A549 (cell line): ENCODE measurements at regions not wholly inside any gene's neighbourhood (a gene's known extent, or its start where the extent isn't known, plus 50 kb on each side); places are given as distances from the start of the nearest gene placed in this dataset.

Source experiments
- ATAC-seq, 2 experiments: fragments of 200-7000 bp in 1 of 2; fragments of >200 bp in 1 of 2; cut with Nextera tagmentation in 1 of 2; cut with Tn5 transposase in 1 of 2; 3 replicates each; pipeline versions ENCODE4 v1.8.0 to v1.9.1; 2018 to 2020; ENCODE audit warnings: mild to moderate bottlenecking in 1 of 2, moderate library complexity in 1 of 2
- CTCF ChIA-PET: fragments of 300-600 bp; sonication (Branson Sonifier 250); formaldehyde crosslinking; extraction: SDS; loops from one replicate; lab custom pipeline; 2021; ENCODE audit warnings: antibody characterized with exemption, inconsistent platforms; lab: Yijun Ruan, JAX
- POLR2A ChIA-PET: fragments of 350-600 bp; formaldehyde crosslinking; extraction: SDS; loops from one replicate; lab custom pipeline; 2021; ENCODE audit warnings: antibody characterized with exemption, inconsistent platforms; lab: Yijun Ruan, JAX
- DNase-seq, 2 experiments: peaks; one replicate each; pipeline versions ENCODE4 v3.0.0 to v3.0.0-alpha.2; 2011 to 2016; ENCODE audit warnings: low read depth in 1 of 2, low spot score in 1 of 2
- FAIRE-seq: peaks from 2 replicates; lab custom pipeline; 2011; peaks lifted over from hg19 to GRCh38; lab: Jason Lieb, UNC
- H3K27ac ChIP-seq, 2 experiments: fragments of >200 bp; sonication (Bioruptor Twin); formaldehyde crosslinking; 3 replicates each; pipeline ENCODE4 v1.5.1; 2016 to 2017
- H3K4me1 ChIP-seq: fragments of >200 bp; sonication (Bioruptor Twin); formaldehyde crosslinking; 3 replicates; pipeline ENCODE4 v1.6.1; 2016
- H3K4me2 ChIP-seq: fragments of >200 bp; sonication (Bioruptor Twin); formaldehyde crosslinking; 3 replicates; pipeline ENCODE4 v1.6.1; 2016
- H3K4me3 ChIP-seq: fragments of >200 bp; sonication (Bioruptor Twin); formaldehyde crosslinking; 3 replicates; pipeline ENCODE4 v1.5.1; 2016
- H3K9me3 ChIP-seq: fragments of >200 bp; sonication (Bioruptor Twin); formaldehyde crosslinking; 3 replicates; pipeline ENCODE4 v1.6.1; 2016
- CHD2 ChIP-seq: fragments of 150-350 bp; IDR thresholded peaks from 2 replicates; pipeline ENCODE4 v1.6.1; 2014; ENCODE audit warnings: low read length; ENCODE audit not compliant: partially characterized antibody
- CHD4 ChIP-seq: fragments of 200-600 bp; sonication (generic); IDR thresholded peaks from 2 replicates; pipeline ENCODE4 v1.6.1; 2016; ENCODE audit warnings: antibody characterized with exemption, mild to moderate bottlenecking, borderline replicate concordance
- EHF ChIP-seq: fragments of 250-450 bp; sonication (Bioruptor Pico); IDR thresholded peaks from 2 replicates; pipeline ENCODE4 v1.5.0; 2020; ENCODE audit warnings: mild to moderate bottlenecking
- FOXS1 ChIP-seq: fragments of 250-450 bp; sonication (Bioruptor Pico); IDR thresholded peaks from 2 replicates; pipeline ENCODE4 v1.5.0; 2020; ENCODE audit warnings: mild to moderate bottlenecking, moderate library complexity
- GATA3 ChIP-seq: IDR thresholded peaks from 2 replicates; pipeline ENCODE4 v1.6.1; 2012; ENCODE audit warnings: borderline replicate concordance
- HEYL ChIP-seq: fragments of 250-450 bp; sonication (Bioruptor Pico); IDR thresholded peaks from 2 replicates; pipeline ENCODE4 v1.8.0; 2021; ENCODE audit warnings: mild to moderate bottlenecking, moderate library complexity
- HOXB13 ChIP-seq: fragments of 250-450 bp; sonication (Bioruptor Pico); IDR thresholded peaks from 2 replicates; pipeline ENCODE4 v1.5.0; 2020; ENCODE audit warnings: low read depth, mild to moderate bottlenecking, moderate library complexity
- JUNB ChIP-seq: fragments of >200 bp; sonication (Bioruptor Twin); formaldehyde crosslinking; IDR thresholded peaks from 2 replicates; pipeline ENCODE4 v1.6.1; 2016
- KDM1A ChIP-seq: fragments of 200-600 bp; sonication (generic); IDR thresholded peaks from 2 replicates; pipeline ENCODE4 v1.6.1; 2016; ENCODE audit warnings: low read depth, mild to moderate bottlenecking
- KDM5A ChIP-seq: fragments of 200-600 bp; sonication (generic); IDR thresholded peaks from 2 replicates; pipeline ENCODE4 v1.6.1; 2016; ENCODE audit warnings: antibody characterized with exemption, mild to moderate bottlenecking
- MAZ ChIP-seq: fragments of 150-350 bp; IDR thresholded peaks from 2 replicates; pipeline ENCODE4 v1.6.1; 2014; ENCODE audit warnings: antibody characterized with exemption, low read depth, low read length, borderline replicate concordance
- NFE2L2 ChIP-seq: fragments of 150-350 bp; conservative IDR thresholded peaks from 2 replicates; pipeline ENCODE4 v1.6.1; 2014; ENCODE audit warnings: low read length
- NPAS2 ChIP-seq: fragments of 250-450 bp; sonication (Bioruptor Pico); IDR thresholded peaks from 2 replicates; pipeline ENCODE4 v1.8.0; 2022; ENCODE audit warnings: mild to moderate bottlenecking, moderate library complexity, borderline replicate concordance
- POLR2A ChIP-seq: IDR thresholded peaks from 2 replicates; pipeline ENCODE4 v1.6.1; 2012; ENCODE audit warnings: mild to moderate bottlenecking, low read length
- RAD21 ChIP-seq, 2 experiments: fragments of >200 bp in 1 of 2; sonication (Bioruptor Twin) in 1 of 2; formaldehyde crosslinking in 1 of 2; IDR thresholded peaks in 1 of 2; conservative IDR thresholded peaks in 1 of 2; 2 replicates in 1 of 2; 3 replicates in 1 of 2; pipeline ENCODE4 v1.6.1; 2012 to 2018; ENCODE audit warnings: inconsistent platforms in 1 of 2
- RNF2 ChIP-seq: fragments of 200-600 bp; sonication (generic); IDR thresholded peaks from 2 replicates; pipeline ENCODE4 v1.6.1; 2016; ENCODE audit warnings: low read depth, mild to moderate bottlenecking, antibody characterized with exemption, moderate library complexity, borderline replicate concordance
- SREBF2 ChIP-seq: fragments of 450-650 bp; IDR thresholded peaks from 2 replicates; pipeline ENCODE4 v1.6.1; 2014; ENCODE audit warnings: mild to moderate bottlenecking, moderate library complexity
- ZC3H11A ChIP-seq: fragments of 450-650 bp; IDR thresholded peaks from 2 replicates; pipeline ENCODE4 v1.6.1; 2014; ENCODE audit warnings: antibody characterized with exemption, mild to moderate bottlenecking
- ZNF302 ChIP-seq: fragments of 250-450 bp; sonication (Bioruptor Pico); IDR thresholded peaks from 2 replicates; pipeline ENCODE4 v1.9.0; 2021; ENCODE audit warnings: inconsistent platforms, mild to moderate bottlenecking, moderate library complexity
- ZSCAN20 ChIP-seq: fragments of 250-450 bp; sonication (Bioruptor Pico); IDR thresholded peaks from 2 replicates; pipeline ENCODE4 v1.8.0; 2022; ENCODE audit warnings: mild to moderate bottlenecking, moderate library complexity
- WGBS: methylation state at CpG from one replicate; pipeline ENCODE4 v1.1.6; 2017; ENCODE audit errors: missing lambda C conversion rate; 5-methylcytosine and 5-hydroxymethylcytosine counted together
- TF ChIP-seq, protein P1 (sequence below): IDR thresholded peaks from 2 replicates; pipeline ENCODE4 v1.6.1; 2012
- TF ChIP-seq, protein P2 (sequence below): IDR thresholded peaks from 2 replicates; pipeline ENCODE4 v1.6.1; 2012
- TF ChIP-seq, protein P3 (sequence below): fragments of >200 bp; sonication (Bioruptor Twin); formaldehyde crosslinking; IDR thresholded peaks from 3 replicates; pipeline ENCODE4 v1.6.1; 2016
- TF ChIP-seq, protein P4 (sequence below): fragments of 250-450 bp; sonication (Bioruptor Pico); IDR thresholded peaks from 2 replicates; pipeline ENCODE4 v1.5.0; 2020; ENCODE audit warnings: low read depth, mild to moderate bottlenecking, moderate library complexity
- TF ChIP-seq, protein P5 (sequence below): fragments of >200 bp; sonication (Bioruptor Twin); formaldehyde crosslinking; IDR thresholded peaks from 2 replicates; pipeline ENCODE4 v1.6.1; 2016
- TF ChIP-seq, protein P6 (sequence below): fragments of >200 bp; sonication (Bioruptor Twin); formaldehyde crosslinking; IDR thresholded peaks from 3 replicates; pipeline ENCODE4 v1.5.1; 2016

DNA sequence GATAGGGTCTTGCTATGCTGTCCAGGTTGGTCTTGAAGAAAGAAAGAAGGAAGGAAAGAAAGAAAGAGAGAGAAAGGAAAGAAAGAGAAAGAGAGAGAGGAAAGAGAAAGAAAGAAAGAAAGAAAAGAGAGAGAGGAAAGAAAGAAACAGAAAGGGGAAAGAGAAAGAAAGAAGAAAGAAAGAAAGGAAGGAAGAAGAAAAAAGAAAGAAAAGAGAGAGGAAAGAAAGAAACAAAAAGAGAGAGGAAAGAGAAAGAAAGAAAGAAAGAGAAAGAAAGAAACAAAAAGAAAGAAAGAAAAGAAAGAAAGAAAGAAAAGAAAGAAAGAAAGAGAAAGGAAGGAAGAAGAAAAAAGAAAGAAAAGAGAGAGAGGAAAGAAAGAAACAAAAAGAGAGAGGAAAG is 95.8 kb upstream of the SHOX start:
- H3K4me3 ChIP-seq: no peak overlapping the region
- CTCF ChIA-PET: no interaction called here
- FAIRE-seq (no peak), ATAC-seq (no peak), DNase-seq (no peak)
- peaks cover 4% of the 10 kb centered on the region; the same call in 2 of the 3 replicates for H3K9me3 ChIP-seq
- TF ChIP-seq, protein P1, sequence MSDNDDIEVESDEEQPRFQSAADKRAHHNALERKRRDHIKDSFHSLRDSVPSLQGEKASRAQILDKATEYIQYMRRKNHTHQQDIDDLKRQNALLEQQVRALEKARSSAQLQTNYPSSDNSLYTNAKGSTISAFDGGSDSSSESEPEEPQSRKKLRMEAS: no peak
- TF ChIP-seq, protein P2, sequence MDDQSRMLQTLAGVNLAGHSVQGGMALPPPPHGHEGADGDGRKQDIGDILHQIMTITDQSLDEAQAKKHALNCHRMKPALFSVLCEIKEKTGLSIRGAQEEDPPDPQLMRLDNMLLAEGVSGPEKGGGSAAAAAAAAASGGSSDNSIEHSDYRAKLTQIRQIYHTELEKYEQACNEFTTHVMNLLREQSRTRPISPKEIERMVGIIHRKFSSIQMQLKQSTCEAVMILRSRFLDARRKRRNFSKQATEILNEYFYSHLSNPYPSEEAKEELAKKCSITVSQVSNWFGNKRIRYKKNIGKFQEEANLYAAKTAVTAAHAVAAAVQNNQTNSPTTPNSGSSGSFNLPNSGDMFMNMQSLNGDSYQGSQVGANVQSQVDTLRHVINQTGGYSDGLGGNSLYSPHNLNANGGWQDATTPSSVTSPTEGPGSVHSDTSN: no peak
- TF ChIP-seq POLR2A: no peak
- no peak for TF ChIP-seq RNF2
- no peak for TF ChIP-seq ZSCAN20
- TF ChIP-seq GATA3: no peak
- no peak for TF ChIP-seq JUNB
- TF ChIP-seq KDM5A: no peak
- TF ChIP-seq NPAS2 (CRISPR knock-in tag): no peak
- TF ChIP-seq, protein P3, sequence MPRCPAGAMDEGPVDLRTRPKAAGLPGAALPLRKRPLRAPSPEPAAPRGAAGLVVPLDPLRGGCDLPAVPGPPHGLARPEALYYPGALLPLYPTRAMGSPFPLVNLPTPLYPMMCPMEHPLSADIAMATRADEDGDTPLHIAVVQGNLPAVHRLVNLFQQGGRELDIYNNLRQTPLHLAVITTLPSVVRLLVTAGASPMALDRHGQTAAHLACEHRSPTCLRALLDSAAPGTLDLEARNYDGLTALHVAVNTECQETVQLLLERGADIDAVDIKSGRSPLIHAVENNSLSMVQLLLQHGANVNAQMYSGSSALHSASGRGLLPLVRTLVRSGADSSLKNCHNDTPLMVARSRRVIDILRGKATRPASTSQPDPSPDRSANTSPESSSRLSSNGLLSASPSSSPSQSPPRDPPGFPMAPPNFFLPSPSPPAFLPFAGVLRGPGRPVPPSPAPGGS: no peak
- TF ChIP-seq KDM1A: no peak
- TF ChIP-seq, protein P4, sequence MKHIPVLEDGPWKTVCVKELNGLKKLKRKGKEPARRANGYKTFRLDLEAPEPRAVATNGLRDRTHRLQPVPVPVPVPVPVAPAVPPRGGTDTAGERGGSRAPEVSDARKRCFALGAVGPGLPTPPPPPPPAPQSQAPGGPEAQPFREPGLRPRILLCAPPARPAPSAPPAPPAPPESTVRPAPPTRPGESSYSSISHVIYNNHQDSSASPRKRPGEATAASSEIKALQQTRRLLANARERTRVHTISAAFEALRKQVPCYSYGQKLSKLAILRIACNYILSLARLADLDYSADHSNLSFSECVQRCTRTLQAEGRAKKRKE (CRISPR knock-in tag): no peak
- TF ChIP-seq, protein P5, sequence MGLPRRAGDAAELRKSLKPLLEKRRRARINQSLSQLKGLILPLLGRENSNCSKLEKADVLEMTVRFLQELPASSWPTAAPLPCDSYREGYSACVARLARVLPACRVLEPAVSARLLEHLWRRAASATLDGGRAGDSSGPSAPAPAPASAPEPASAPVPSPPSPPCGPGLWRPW: no peak
- no peak for TF ChIP-seq HOXB13 (CRISPR knock-in tag)
- TF ChIP-seq CHD4: no peak
- TF ChIP-seq RAD21 (conservative IDR thresholded peaks at IDR 0.05 in 1 of 2, IDR thresholded peaks at IDR 0.05 in 1 of 2): no peak
- TF ChIP-seq, protein P6, sequence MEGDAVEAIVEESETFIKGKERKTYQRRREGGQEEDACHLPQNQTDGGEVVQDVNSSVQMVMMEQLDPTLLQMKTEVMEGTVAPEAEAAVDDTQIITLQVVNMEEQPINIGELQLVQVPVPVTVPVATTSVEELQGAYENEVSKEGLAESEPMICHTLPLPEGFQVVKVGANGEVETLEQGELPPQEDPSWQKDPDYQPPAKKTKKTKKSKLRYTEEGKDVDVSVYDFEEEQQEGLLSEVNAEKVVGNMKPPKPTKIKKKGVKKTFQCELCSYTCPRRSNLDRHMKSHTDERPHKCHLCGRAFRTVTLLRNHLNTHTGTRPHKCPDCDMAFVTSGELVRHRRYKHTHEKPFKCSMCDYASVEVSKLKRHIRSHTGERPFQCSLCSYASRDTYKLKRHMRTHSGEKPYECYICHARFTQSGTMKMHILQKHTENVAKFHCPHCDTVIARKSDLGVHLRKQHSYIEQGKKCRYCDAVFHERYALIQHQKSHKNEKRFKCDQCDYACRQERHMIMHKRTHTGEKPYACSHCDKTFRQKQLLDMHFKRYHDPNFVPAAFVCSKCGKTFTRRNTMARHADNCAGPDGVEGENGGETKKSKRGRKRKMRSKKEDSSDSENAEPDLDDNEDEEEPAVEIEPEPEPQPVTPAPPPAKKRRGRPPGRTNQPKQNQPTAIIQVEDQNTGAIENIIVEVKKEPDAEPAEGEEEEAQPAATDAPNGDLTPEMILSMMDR: no peak
- TF ChIP-seq EHF: no peak
- no peak for TF ChIP-seq SREBF2
- TF ChIP-seq CHD2: no peak
- no peak overlapping the region for H3K4me2 ChIP-seq
- H3K27ac ChIP-seq: no peak overlapping the region
- no peaks in the 10 kb centered on the region for H3K4me1 ChIP-seq
- POLR2A ChIA-PET: no interaction called here

DNA sequence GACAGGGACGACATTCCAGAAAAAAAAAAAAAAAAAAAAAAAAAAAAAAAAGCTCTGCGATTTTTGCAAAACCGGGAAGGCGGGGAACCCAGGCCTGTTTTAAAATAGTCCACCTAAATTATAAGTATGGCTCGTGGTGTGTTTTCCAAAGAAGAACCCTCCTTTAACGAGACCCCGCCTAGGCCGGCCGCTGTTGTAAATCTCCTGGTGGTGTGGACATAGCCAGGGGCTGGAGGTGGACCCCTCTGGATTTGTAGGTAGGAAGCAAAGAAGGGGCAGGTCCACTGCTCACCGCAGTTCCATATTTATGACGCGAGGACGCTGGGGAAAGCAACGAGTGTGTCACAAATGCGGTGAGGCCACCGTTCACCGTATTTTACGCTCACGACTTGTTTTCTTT is 94.0 kb upstream of the SHOX start:
- no peak for ATAC-seq

More for the DNA sequence above, 94.0 kb upstream of the SHOX start:
- H3K4me3 ChIP-seq: no peak overlapping the region
- POLR2A ChIA-PET: no interaction called here
- no peak overlapping the region for H3K4me2 ChIP-seq
- FAIRE-seq: no peak
- H3K9me3 ChIP-seq: no peaks in the 10 kb centered on the region
- no peak overlapping the region for H3K27ac ChIP-seq
- no peak for DNase-seq
- CTCF ChIA-PET: no interaction called here
- 73% methylated on average over 19 of the region's 19 CpGs for WGBS
- TF ChIP-seq, protein P4 (CRISPR knock-in tag): no peak
- TF ChIP-seq ZNF302 (CRISPR knock-in tag): no peak
- no peak for TF ChIP-seq ZC3H11A
- TF ChIP-seq CHD2: no peak
- no peak for TF ChIP-seq MAZ
- no peak for TF ChIP-seq FOXS1
- TF ChIP-seq NFE2L2: no peak
- TF ChIP-seq, protein P3: no peak
- no peak for TF ChIP-seq HEYL (CRISPR knock-in tag)
- H3K4me1 ChIP-seq: no peaks in the 10 kb centered on the region
